Calu3 (cell line): ENCODE measurements at regions not wholly inside any gene's neighbourhood (a gene's known extent, or its start where the extent isn't known, plus 50 kb on each side); places are given as distances from the start of the nearest gene placed in this dataset.

Experiments
- BruUV-seq: library from RNA; stranded (reverse); fragments of 400-500 nt; replicated peaks from 2 replicates; lab custom pipeline; 2021; lab: Mats Ljungman, UMichigan
- CTCF ChIA-PET: fragments of 300-600 bp; sonication (Branson Sonifier 250); formaldehyde crosslinking; loops from one replicate; lab custom pipeline; 2022; ENCODE audit warnings: antibody characterized with exemption; lab: Charles Lee
- DNase-seq: peaks from one replicate; pipeline ENCODE4 v3.0.0; 2022
- H3K27ac Mint-ChIP-seq: one replicate; pipeline ENCODE4 v1.8.0; 2022; ENCODE audit warnings: mixed read lengths; ENCODE audit not compliant: unreplicated experiment
- H3K27me3 Mint-ChIP-seq: one replicate; pipeline ENCODE4 v1.8.0; 2022; ENCODE audit warnings: mixed read lengths; ENCODE audit not compliant: unreplicated experiment
- H3K36me3 Mint-ChIP-seq: one replicate; pipeline ENCODE4 v1.8.0; 2022; ENCODE audit warnings: mild to moderate bottlenecking, moderate library complexity, mixed read lengths; ENCODE audit not compliant: insufficient read depth, unreplicated experiment
- H3K4me1 Mint-ChIP-seq: one replicate; pipeline ENCODE4 v1.8.0; 2022; ENCODE audit warnings: mild to moderate bottlenecking, low read depth, mixed read lengths; ENCODE audit not compliant: unreplicated experiment
- H3K4me3 Mint-ChIP-seq: one replicate; pipeline ENCODE4 v1.8.0; 2022; ENCODE audit warnings: mild to moderate bottlenecking, low read depth, moderate library complexity, mixed read lengths; ENCODE audit not compliant: unreplicated experiment
- H3K9me3 Mint-ChIP-seq: one replicate; pipeline ENCODE4 v1.8.0; 2022; ENCODE audit warnings: low read depth, mixed read lengths; ENCODE audit not compliant: unreplicated experiment
- CTCF ChIP-seq: fragments of 200-600 bp; IDR thresholded peaks from one replicate; pipeline ENCODE4 v1.8.0; 2022; ENCODE audit warnings: antibody characterized with exemption; ENCODE audit not compliant: unreplicated experiment
- intact Hi-C: fragments of 100-400 bp; cut with micrococcal nuclease; formaldehyde crosslinking; loops from one replicate; pipeline ENCODE4 v1.10.0; 2022; ENCODE audit not compliant: unreplicated experiment

- Mint-ChIP-seq H3K9me3 (no peaks in the 10 kb centered on the region), H3K27ac (no peak overlapping the region), H3K36me3 (no peaks in the 10 kb centered on the region), H3K27me3 (no peaks in the 10 kb centered on the region), H3K4me3 (no peak overlapping the region), H3K4me1 (no peaks in the 10 kb centered on the region)
- intact Hi-C loops = no loop called here
- no peak for DNase-seq
- CTCF ChIA-PET = interaction anchor here (0.5 kb wide), 1 partner anchor 763 kb away, joined by 4 read pairs; the partner anchor contains the start of gene CCNJL
- no TSS peak for BruUV-seq
- TF ChIP-seq CTCF = no peak
Measured at GRCh38 chr5:159549046-159549445, 218.8 kb upstream of the IL12B start.

- TF ChIP-seq CTCF = no peak
- no peak overlapping the region for H3K4me3 Mint-ChIP-seq
- no peaks in the 10 kb centered on the region for H3K36me3 Mint-ChIP-seq
- no peaks in the 10 kb centered on the region for H3K9me3 Mint-ChIP-seq
- no peaks in the 10 kb centered on the region for H3K4me1 Mint-ChIP-seq
- intact Hi-C loops = no loop called here
- no peak for DNase-seq
- H3K27ac Mint-ChIP-seq = no peak overlapping the region
- H3K27me3 Mint-ChIP-seq = no peaks in the 10 kb centered on the region
- BruUV-seq = no TSS peak
- CTCF ChIA-PET = no interaction called here
Measured at GRCh38 chr5:159550951-159551350, 220.7 kb upstream of the IL12B start.

- CTCF ChIA-PET = no interaction called here
- no peak overlapping the region for H3K4me3 Mint-ChIP-seq
- H3K4me1 Mint-ChIP-seq = no peaks in the 10 kb centered on the region
- BruUV-seq = no TSS peak
- no peak overlapping the region for H3K27ac Mint-ChIP-seq
- intact Hi-C loops = no loop called here
- no peak for TF ChIP-seq CTCF
- H3K27me3 Mint-ChIP-seq = no peaks in the 10 kb centered on the region
- no peaks in the 10 kb centered on the region for H3K36me3 Mint-ChIP-seq
- no peaks in the 10 kb centered on the region for H3K9me3 Mint-ChIP-seq
- no peak for DNase-seq
Measured at GRCh38 chr5:159552751-159553150, 222.5 kb upstream of the IL12B start.

GRCh38 chr5:159553792-159554191, 223.5 kb upstream of the IL12B start:
- Mint-ChIP-seq H3K9me3 (no peaks in the 10 kb centered on the region), H3K36me3 (no peaks in the 10 kb centered on the region), H3K27ac (no peak overlapping the region), H3K4me1 (no peaks in the 10 kb centered on the region), H3K27me3 (no peaks in the 10 kb centered on the region), H3K4me3 (no peak overlapping the region)
- no TSS peak for BruUV-seq
- intact Hi-C loops = no loop called here
- no peak for DNase-seq
- no peak for TF ChIP-seq CTCF
- CTCF ChIA-PET = no interaction called here
